H54 (cell line): ENCODE measurements at regions not wholly inside any gene's neighbourhood (a gene's known extent, or its start where the extent isn't known, plus 50 kb on each side); places are given as distances from the start of the nearest gene placed in this dataset.
A peak's percentile ranks its signal among the peaks of the same experiment; 100 is the strongest.

ENCODE experiments used
- DNase-seq: peaks from one replicate; pipeline ENCODE4 v3.0.0; 2011; ENCODE audit warnings: low spot score, mixed read lengths; ENCODE audit not compliant: insufficient read length
- FAIRE-seq: peaks from 3 replicates; lab custom pipeline; 2011; peaks lifted over from hg19 to GRCh38; lab: Jason Lieb, UNC
- POLR2A ChIP-seq: IDR thresholded peaks from 2 replicates; pipeline ENCODE4 v1.6.1; 2011; ENCODE audit warnings: low read depth, mild to moderate bottlenecking, low read length

- no peak for FAIRE-seq
- no peak for DNase-seq
- no peak for TF ChIP-seq POLR2A
These were observed 99.5 kb upstream of the BLTP1 start for GRCh38 chr4:122052677-122053076.

GRCh38 chr4:122050841-122051240, 99.0 kb upstream of the TRPC3 start:
- no peak for FAIRE-seq
- no peak for TF ChIP-seq POLR2A
- no peak for DNase-seq

GRCh38 chr4:122047456-122048425, 95.9 kb upstream of the TRPC3 start:
- TF ChIP-seq POLR2A = no peak
- DNase-seq (no peak), FAIRE-seq (no peak)

GRCh38 chr4:122046255-122046654, 94.4 kb upstream of the TRPC3 start:
- DNase-seq (no peak), FAIRE-seq (no peak)
- TF ChIP-seq POLR2A = no peak

- FAIRE-seq (peak; percentile 30), DNase-seq (peak; percentile 9)
- TF ChIP-seq POLR2A = no peak
These were observed 93.7 kb upstream of the TRPC3 start for GRCh38 chr4:122045533-122045932.

- FAIRE-seq (no peak), DNase-seq (no peak)
- no peak for TF ChIP-seq POLR2A
These were observed 92.6 kb upstream of the TRPC3 start for GRCh38 chr4:122044501-122044900.

GRCh38 chr4:122041312-122041711, 89.5 kb upstream of the TRPC3 start:
- DNase-seq (no peak), FAIRE-seq (no peak)
- TF ChIP-seq POLR2A = no peak

GRCh38 chr4:122038896-122039295, 87.0 kb upstream of the TRPC3 start:
- DNase-seq = no peak
- FAIRE-seq = no peak
- TF ChIP-seq POLR2A = no peak

- DNase-seq (no peak), FAIRE-seq (no peak)
- no peak for TF ChIP-seq POLR2A
These were observed 82.8 kb upstream of the TRPC3 start for GRCh38 chr4:122034619-122035018.

- no peak for TF ChIP-seq POLR2A
- FAIRE-seq = no peak
- no peak for DNase-seq
These were observed 75.3 kb upstream of the TRPC3 start for GRCh38 chr4:122027203-122027602.

- TF ChIP-seq POLR2A = no peak
- FAIRE-seq (no peak), DNase-seq (no peak)
These were observed 65.4 kb upstream of the TRPC3 start for GRCh38 chr4:122017296-122017695.

GRCh38 chr4:122015203-122015602, 63.3 kb upstream of the TRPC3 start:
- no peak for FAIRE-seq
- no peak for TF ChIP-seq POLR2A
- no peak for DNase-seq

GRCh38 chr4:122012735-122013134, 60.9 kb upstream of the TRPC3 start:
- no peak for TF ChIP-seq POLR2A
- no peak for DNase-seq
- no peak for FAIRE-seq

- no peak for DNase-seq
- no peak for TF ChIP-seq POLR2A
- FAIRE-seq = no peak
These were observed 58.8 kb upstream of the TRPC3 start for GRCh38 chr4:122010610-122011009.

GRCh38 chr4:122009524-122009923, 57.7 kb upstream of the TRPC3 start:
- no peak for TF ChIP-seq POLR2A
- no peak for DNase-seq
- no peak for FAIRE-seq
